Suprapubic skin (tissue), 4 donors: ENCODE measurements at regions not wholly inside any gene's neighbourhood (a gene's known extent, or its start where the extent isn't known, plus 50 kb on each side); places are given as distances from the start of the nearest gene placed in this dataset.

Experiments used
- DNase-seq, 2 donors: peaks; one replicate each; pipeline ENCODE4 v3.0.0-alpha.2; 2019; ENCODE audit warnings: low spot score in 2 of 2
- H3K27ac ChIP-seq: fragments of 200-600 bp; sonication (generic); one replicate; pipeline ENCODE4 v1.5.1; 2019
- H3K27me3 ChIP-seq: fragments of 200-600 bp; sonication (generic); one replicate; pipeline ENCODE4 v1.5.1; 2019
- H3K36me3 ChIP-seq: fragments of 200-600 bp; sonication (generic); one replicate; pipeline ENCODE4 v1.5.1; 2019
- H3K4me1 ChIP-seq: fragments of 200-600 bp; sonication (generic); one replicate; pipeline ENCODE4 v1.5.1; 2019
- H3K4me3 ChIP-seq: fragments of 200-600 bp; sonication (generic); one replicate; pipeline ENCODE4 v1.5.1; 2019; ENCODE audit warnings: mild to moderate bottlenecking
- H3K9me3 ChIP-seq: fragments of 200-600 bp; sonication (generic); one replicate; pipeline ENCODE4 v1.5.1; 2019
- CTCF ChIP-seq, 2 donors: fragments of 200-600 bp in 1 of 2; fragments of 450-650 bp in 1 of 2; sonication (generic) in 1 of 2; IDR thresholded peaks; one replicate each; pipeline ENCODE4 v1.5.1; 2016 to 2019; ENCODE audit warnings: antibody characterized with exemption in 2 of 2, mild to moderate bottlenecking in 1 of 2, moderate library complexity in 1 of 2
- EP300 ChIP-seq: sonication (generic); formaldehyde crosslinking; IDR thresholded peaks from one replicate; pipeline ENCODE4 v1.6.1; 2017; ENCODE audit warnings: antibody characterized with exemption
- POLR2A ChIP-seq, 2 donors: fragments of 450-650 bp; IDR thresholded peaks; one replicate each; pipeline ENCODE4 v1.6.1; 2017; ENCODE audit warnings: antibody characterized with exemption in 2 of 2, mild to moderate bottlenecking in 2 of 2, moderate library complexity in 2 of 2
- POLR2AphosphoS5 ChIP-seq, 3 donors: sonication (generic); formaldehyde crosslinking; IDR thresholded peaks; one replicate each; pipeline ENCODE4 v1.6.1; 2017; ENCODE audit warnings: antibody characterized with exemption in 3 of 3
- WGBS: methylation state at CpG from one replicate; pipeline ENCODE4 v1.1.5; 2018; 5-methylcytosine and 5-hydroxymethylcytosine counted together

- DNase-seq, result no peak
- Histone ChIP-seq H3K36me3 (no peaks in the 10 kb centered on the region), H3K27ac (no peak overlapping the region), H3K9me3 (no peaks in the 10 kb centered on the region), H3K4me1 (no peaks in the 10 kb centered on the region), H3K4me3 (no peak overlapping the region), H3K27me3 (no peaks in the 10 kb centered on the region)
- TF ChIP-seq CTCF (IDR thresholded peaks at IDR 0.05) (no peak), POLR2A (IDR thresholded peaks at IDR 0.05) (no peak), POLR2AphosphoS5 (IDR thresholded peaks at IDR 0.05) (no peak), EP300 (no peak)
- WGBS, result 34% methylated on average over 2 of the region's 2 CpGs
Measured at GRCh38 chr2:57674743-57675142, 371.9 kb upstream of the VRK2 start.

GRCh38 chr2:57677296-57677695, 369.3 kb upstream of the VRK2 start:
- Histone ChIP-seq H3K27ac (no peak overlapping the region), H3K4me3 (no peak overlapping the region), H3K36me3 (no peaks in the 10 kb centered on the region), H3K4me1 (no peaks in the 10 kb centered on the region), H3K27me3 (no peaks in the 10 kb centered on the region), H3K9me3 (no peaks in the 10 kb centered on the region)
- TF ChIP-seq CTCF (IDR thresholded peaks at IDR 0.05) (no peak), POLR2AphosphoS5 (IDR thresholded peaks at IDR 0.05) (no peak), EP300 (no peak), POLR2A (IDR thresholded peaks at IDR 0.05) (no peak)
- DNase-seq, result no peak

- TF ChIP-seq CTCF (IDR thresholded peaks at IDR 0.05) (no peak), EP300 (no peak), POLR2A (IDR thresholded peaks at IDR 0.05) (no peak), POLR2AphosphoS5 (IDR thresholded peaks at IDR 0.05) (no peak)
- no peaks in the 10 kb centered on the region for H3K27me3 ChIP-seq
- no peaks in the 10 kb centered on the region for H3K36me3 ChIP-seq
- no peak overlapping the region for H3K27ac ChIP-seq
- WGBS, result 70% methylated on average over 1 of the region's 1 CpG
- H3K9me3 ChIP-seq, result no peaks in the 10 kb centered on the region
- no peaks in the 10 kb centered on the region for H3K4me1 ChIP-seq
- no peak overlapping the region for H3K4me3 ChIP-seq
- no peak for DNase-seq
Measured at GRCh38 chr2:57681650-57682049, 365.0 kb upstream of the VRK2 start.

- 93% methylated on average over 2 of the region's 2 CpGs for WGBS
- TF ChIP-seq POLR2A (IDR thresholded peaks at IDR 0.05) (no peak), EP300 (no peak), CTCF (IDR thresholded peaks at IDR 0.05) (no peak), POLR2AphosphoS5 (IDR thresholded peaks at IDR 0.05) (no peak)
- Histone ChIP-seq H3K36me3 (no peaks in the 10 kb centered on the region), H3K27me3 (no peaks in the 10 kb centered on the region), H3K9me3 (no peaks in the 10 kb centered on the region), H3K4me3 (no peak overlapping the region), H3K4me1 (no peaks in the 10 kb centered on the region), H3K27ac (no peak overlapping the region)
- no peak for DNase-seq
Measured at GRCh38 chr2:57685032-57685431, 361.6 kb upstream of the VRK2 start.

- H3K4me3 ChIP-seq, result no peak overlapping the region
- no peaks in the 10 kb centered on the region for H3K36me3 ChIP-seq
- no peaks in the 10 kb centered on the region for H3K9me3 ChIP-seq
- H3K27ac ChIP-seq, result no peak overlapping the region
- no peaks in the 10 kb centered on the region for H3K4me1 ChIP-seq
- TF ChIP-seq CTCF (IDR thresholded peaks at IDR 0.05) (no peak), EP300 (no peak), POLR2AphosphoS5 (IDR thresholded peaks at IDR 0.05) (no peak), POLR2A (IDR thresholded peaks at IDR 0.05) (no peak)
- DNase-seq, result no peak
- H3K27me3 ChIP-seq, result no peaks in the 10 kb centered on the region
Measured at GRCh38 chr2:57692395-57692794, 354.2 kb upstream of the VRK2 start.
